ENCODE measurements at regions not wholly inside any gene's neighbourhood (a gene's known extent, or its start where the extent isn't known, plus 50 kb on each side); places are given as distances from the start of the nearest gene placed in this dataset.
"Not testable (repeated sequence)": the region's sequence is repeated elsewhere in the genome, so short reads cannot be mapped to it uniquely, and the experiment has no call there.

- H2AFZ ChIP-seq (ENCODE audit: low read depth, low read length) = no peak overlapping the region
- 0% methylated on average over 2 of the region's 2 CpGs for WGBS (ENCODE audit: insufficient coverage, low coverage, missing lambda C conversion rate)
- H3K9me3 ChIP-seq (replicated peaks; ENCODE audit: control insufficient read depth, insufficient read depth, low read depth, low read length) = no peaks in the 10 kb centered on the region
- no peak overlapping the region for H3K9ac ChIP-seq (ENCODE audit: insufficient read depth in 1 of 2, low read depth in 2 of 2, low read length in 2 of 2)
- H3K4me3 ChIP-seq = no peak overlapping the region
- in situ Hi-C loops (cut with MboI) (no loop called here), intact Hi-C loops (cut with micrococcal nuclease) (no loop called here)
- ATAC-seq (no peak), DNase-seq (ENCODE audit: extremely low read depth in 1 of 4, low spot score in 3 of 4) (no peak), FAIRE-seq (no peak)
- BruUV-seq (replicated peaks) = no TSS peak
- no peaks in the 10 kb centered on the region for H3K4me1 ChIP-seq (replicated peaks in 1 of 2; ENCODE audit: control insufficient read depth in 2 of 2, insufficient read depth in 2 of 2, low read length in 2 of 2)
- H3K79me2 ChIP-seq (ENCODE audit: control insufficient read depth, insufficient read depth, low read length) = no peaks in the 10 kb centered on the region
- no peaks in the 10 kb centered on the region for H3K36me3 ChIP-seq (ENCODE audit: control insufficient read depth, insufficient read depth, low read length)
- H3K27me3 ChIP-seq (ENCODE audit: control insufficient read depth in 2 of 2, insufficient read depth in 2 of 2, low read length in 2 of 2) = no peaks in the 10 kb centered on the region
- ChIA-PET CTCF (ENCODE audit: low intra/inter-chr PET ratio) (no interaction called here), POLR2A (no interaction called here)
- no peaks in the 10 kb centered on the region for H3K9me1 ChIP-seq (ENCODE audit: control insufficient read depth, insufficient read depth, low read length)
- H3K27ac ChIP-seq (ENCODE audit: extremely low read depth, low read depth, low read length) = no peak overlapping the region
- H4K20me1 ChIP-seq (replicated peaks; ENCODE audit: control insufficient read depth, insufficient read depth, low read length) = no peaks in the 10 kb centered on the region
- H3K4me2 ChIP-seq (ENCODE audit: insufficient read depth, low read length) = no peak overlapping the region
- TF ChIP-seq BRF1 (IDR thresholded peaks at IDR 0.05; ENCODE audit: borderline replicate concordance, extremely low read depth, insufficient read length) = no peak
Measured at GRCh38 chr13:39931505-39931904, 276.0 kb downstream of the COG6 start.

GRCh38 chr13:39932514-39932913 lies 277.1 kb downstream of the COG6 start:
- H3K9ac ChIP-seq (ENCODE audit: insufficient read depth in 1 of 2, low read depth in 2 of 2, low read length in 2 of 2); H3K27ac ChIP-seq (ENCODE audit: extremely low read depth, low read depth, low read length); H3K9me1 ChIP-seq (ENCODE audit: control insufficient read depth, insufficient read depth, low read length); H3K4me1 ChIP-seq (replicated peaks in 1 of 2; ENCODE audit: control insufficient read depth in 2 of 2, insufficient read depth in 2 of 2, low read length in 2 of 2); in situ Hi-C loops (cut with MboI); H3K4me2 ChIP-seq (ENCODE audit: insufficient read depth, low read length); H3K9me3 ChIP-seq (replicated peaks; ENCODE audit: control insufficient read depth, insufficient read depth, low read depth, low read length); CTCF ChIA-PET (ENCODE audit: low intra/inter-chr PET ratio); ATAC-seq; H3K36me3 ChIP-seq (ENCODE audit: control insufficient read depth, insufficient read depth, low read length); H3K79me2 ChIP-seq (ENCODE audit: control insufficient read depth, insufficient read depth, low read length); H4K20me1 ChIP-seq (replicated peaks; ENCODE audit: control insufficient read depth, insufficient read depth, low read length); H3K27me3 ChIP-seq (ENCODE audit: control insufficient read depth in 2 of 2, insufficient read depth in 2 of 2, low read length in 2 of 2); intact Hi-C loops (cut with micrococcal nuclease); POLR2A ChIA-PET; DNase-seq (ENCODE audit: extremely low read depth in 1 of 4, low spot score in 3 of 4); H2AFZ ChIP-seq (ENCODE audit: low read depth, low read length); BruUV-seq (replicated peaks); FAIRE-seq; H3K4me3 ChIP-seq: not testable (repeated sequence)
- WGBS (ENCODE audit: insufficient coverage, low coverage, missing lambda C conversion rate) = 0% methylated on average over 1 of the region's 2 CpGs
